NCI-H2171 (cell line): ENCODE measurements at regions not wholly inside any gene's neighbourhood (a gene's known extent, or its start where the extent isn't known, plus 50 kb on each side); places are given as distances from the start of the nearest gene placed in this dataset.

Experiments used
- DNase-seq: peaks from one replicate; lab custom pipeline; 2025; lab: John Stamatoyannopoulos, UW

GRCh38 chr5:54743581-54743980, 226.0 kb downstream of the SNX18 start:
- no peak for DNase-seq

DNA sequence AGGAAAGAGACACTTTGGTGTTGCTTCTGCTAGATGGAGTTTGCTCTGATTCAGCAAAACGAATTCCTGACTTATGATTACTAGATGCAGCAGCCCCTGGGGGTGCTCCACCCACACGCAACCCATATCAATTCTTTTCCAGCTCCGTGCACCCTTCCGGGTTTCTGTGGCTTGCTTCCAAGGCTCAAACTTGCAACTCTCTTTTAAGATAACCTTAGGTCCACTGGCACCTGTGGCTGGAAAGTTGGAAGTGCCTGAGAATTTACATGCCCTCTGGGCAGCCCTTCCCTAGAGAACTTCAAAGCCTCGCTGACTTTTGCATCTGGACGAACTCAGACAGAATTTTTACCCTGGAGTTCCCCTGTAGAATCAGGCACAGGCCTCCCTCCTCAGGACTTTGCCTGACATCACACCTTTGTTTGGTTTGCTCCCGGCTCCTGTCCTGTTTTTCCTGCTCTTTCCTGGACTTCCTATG, 224.9 kb downstream of the SNX18 start:
- no peak for DNase-seq

- DNase-seq: no peak
Measured at GRCh38 chr5:54741711-54742110, 224.2 kb downstream of the SNX18 start.

- DNase-seq: no peak
Measured at GRCh38 chr5:54740141-54740540, 222.6 kb downstream of the SNX18 start.

DNA sequence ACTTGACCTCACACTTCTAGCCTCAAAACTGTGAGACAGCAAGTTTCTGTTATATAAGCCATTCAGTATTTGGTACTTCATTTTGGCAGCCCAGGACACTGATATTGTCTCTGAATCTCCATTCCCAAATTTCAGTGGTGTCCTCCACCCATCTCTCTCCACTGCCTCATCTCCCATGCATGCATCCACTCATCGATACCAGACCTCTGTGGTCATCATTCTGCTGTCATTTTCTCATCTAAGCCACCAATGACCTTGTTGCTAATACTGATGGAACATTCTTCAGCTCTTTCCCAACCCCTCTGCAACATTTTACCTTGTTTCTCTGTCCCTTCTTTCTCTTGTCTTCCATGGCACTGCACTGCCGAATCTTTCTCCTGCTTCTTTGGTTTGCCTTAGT, 221.8 kb downstream of the SNX18 start:
- DNase-seq: no peak

GRCh38 chr5:54738973-54739367, 221.4 kb downstream of the SNX18 start:
- no peak for DNase-seq

DNA sequence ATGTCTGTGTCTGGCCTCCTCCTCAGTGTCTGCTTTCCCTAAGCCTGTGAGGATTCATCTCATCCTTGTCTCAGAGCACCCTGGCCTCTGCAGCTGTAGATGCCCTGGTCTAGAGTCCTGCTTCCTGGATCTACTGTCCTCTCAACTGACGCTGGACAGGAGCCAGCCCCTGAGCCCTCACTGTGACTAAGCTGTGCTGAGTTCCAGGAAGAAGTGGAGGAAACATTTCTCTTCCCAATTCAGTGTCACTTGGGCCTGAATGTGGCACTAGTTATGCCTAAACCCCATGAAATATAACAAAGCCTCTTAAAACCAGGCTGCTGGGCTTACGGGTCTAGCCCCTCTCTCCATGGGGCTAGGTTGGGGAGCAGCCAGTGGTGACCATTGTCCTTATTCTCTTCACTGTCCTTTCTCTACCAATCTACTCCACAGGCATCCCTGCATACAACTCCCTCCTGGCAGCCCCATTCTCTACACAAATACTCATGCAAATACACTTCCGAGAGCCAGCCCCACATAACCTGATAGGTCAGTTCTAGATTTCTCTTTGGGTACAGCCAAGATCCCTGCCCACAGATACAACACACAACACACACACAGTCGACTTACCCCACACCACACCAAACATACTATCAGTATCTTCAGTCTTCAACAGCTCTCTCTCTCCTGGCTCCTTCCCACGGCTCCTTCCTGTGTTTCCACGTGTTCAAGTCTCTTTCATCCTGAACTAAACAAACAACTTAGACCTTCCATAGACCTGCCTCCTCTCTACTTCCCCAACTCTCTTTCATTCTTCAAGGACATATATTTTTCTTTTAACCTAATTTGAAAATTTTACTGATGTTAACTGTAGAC, 220.8 kb downstream of the SNX18 start:
- DNase-seq: no peak

- no peak for DNase-seq
Measured at GRCh38 chr5:54736003-54736797, 218.6 kb downstream of the SNX18 start.

DNA sequence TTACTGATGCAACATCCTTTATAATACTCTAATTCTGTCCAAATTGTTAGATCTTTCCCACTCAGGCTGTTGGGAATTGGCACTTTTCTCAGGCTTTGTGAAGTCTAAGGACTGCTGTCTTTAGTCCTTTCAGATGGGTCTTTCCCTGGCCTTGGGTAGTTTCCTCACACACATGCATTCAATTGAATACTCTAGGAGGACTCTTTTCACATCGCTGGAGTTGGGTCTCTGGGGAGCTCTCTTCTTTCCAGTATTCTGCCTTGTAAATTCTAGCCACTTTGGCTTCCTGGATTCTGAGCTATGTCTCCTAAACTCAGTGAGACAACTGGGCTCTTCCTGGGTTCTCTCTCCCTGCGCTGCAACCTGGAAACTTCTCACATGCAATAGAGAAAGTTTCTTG, 215.5 kb downstream of the SNX18 start:
- no peak for DNase-seq

- no peak for DNase-seq
Measured at GRCh38 chr5:54732108-54732507, 214.5 kb downstream of the SNX18 start.

GRCh38 chr5:54728588-54728915, 211.0 kb downstream of the SNX18 start:
- no peak for DNase-seq

- no peak for DNase-seq
Measured at GRCh38 chr5:54727874-54728587, 210.5 kb downstream of the SNX18 start.

DNA sequence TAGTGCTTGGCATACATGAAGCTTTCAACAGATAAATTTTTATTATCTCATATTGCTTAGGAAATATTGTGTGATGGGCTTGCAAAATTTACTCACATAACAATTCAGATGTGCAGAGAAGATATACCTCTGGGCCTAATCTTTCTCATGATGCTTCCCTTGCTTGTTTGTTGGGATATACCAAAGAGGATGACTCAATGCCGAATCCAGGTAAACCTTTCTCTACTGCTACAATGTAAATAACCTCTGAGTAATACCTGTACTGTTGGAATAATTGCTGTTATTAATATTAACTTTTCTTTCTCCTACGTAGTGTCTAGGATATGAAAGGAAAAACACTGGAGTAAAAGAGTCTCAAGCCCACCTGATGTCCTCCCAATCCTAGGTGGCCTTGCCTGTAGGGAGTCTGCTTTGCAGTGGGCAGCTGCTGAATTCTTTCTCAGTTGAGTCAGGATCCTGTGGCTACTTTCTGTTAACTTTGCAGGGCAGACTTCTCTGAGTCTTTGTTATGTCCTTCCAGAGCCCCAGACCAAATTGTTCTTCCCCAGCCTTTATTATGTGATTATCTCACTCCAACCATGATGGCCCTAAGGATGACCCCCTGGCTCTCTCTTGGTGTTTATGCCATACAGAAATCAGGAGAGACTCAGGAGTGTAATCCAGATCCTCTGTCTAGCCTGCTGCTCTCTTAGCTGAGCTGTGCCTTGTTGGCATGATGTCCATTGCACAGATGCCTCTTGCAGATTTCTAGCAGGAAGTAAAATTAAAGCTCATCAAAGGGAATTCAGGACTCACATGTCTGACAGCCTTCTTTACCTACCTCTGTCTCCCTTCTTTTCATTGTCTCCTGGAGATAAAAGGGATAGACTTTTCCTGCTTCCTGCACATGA, 208.1 kb downstream of the SNX18 start:
- no peak for DNase-seq

- no peak for DNase-seq
Measured at GRCh38 chr5:54722846-54723433, 205.4 kb downstream of the SNX18 start.

- no peak for DNase-seq
Measured at GRCh38 chr5:54721951-54722654, 204.5 kb downstream of the SNX18 start.

DNA sequence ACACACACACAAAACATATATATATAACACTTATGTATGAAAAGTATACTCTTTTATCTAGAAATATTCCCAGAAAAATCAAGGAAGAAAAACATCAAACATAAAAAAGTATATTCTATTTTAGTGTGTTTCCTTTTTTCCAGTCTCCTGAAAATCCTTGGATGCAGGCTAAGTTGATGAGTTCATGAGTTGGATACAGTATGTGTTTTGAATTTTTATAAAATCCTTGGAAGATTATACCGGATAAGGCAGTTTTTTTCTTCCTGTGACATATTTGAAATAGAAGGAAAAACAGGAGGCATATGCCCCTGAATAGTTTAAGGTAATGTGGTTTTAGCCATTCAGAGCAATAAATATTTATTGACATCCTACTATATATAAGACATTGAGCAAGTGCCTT, 203.6 kb downstream of the SNX18 start:
- no peak for DNase-seq

GRCh38 chr5:54720341-54720740, 202.8 kb downstream of the SNX18 start:
- DNase-seq: no peak

DNA sequence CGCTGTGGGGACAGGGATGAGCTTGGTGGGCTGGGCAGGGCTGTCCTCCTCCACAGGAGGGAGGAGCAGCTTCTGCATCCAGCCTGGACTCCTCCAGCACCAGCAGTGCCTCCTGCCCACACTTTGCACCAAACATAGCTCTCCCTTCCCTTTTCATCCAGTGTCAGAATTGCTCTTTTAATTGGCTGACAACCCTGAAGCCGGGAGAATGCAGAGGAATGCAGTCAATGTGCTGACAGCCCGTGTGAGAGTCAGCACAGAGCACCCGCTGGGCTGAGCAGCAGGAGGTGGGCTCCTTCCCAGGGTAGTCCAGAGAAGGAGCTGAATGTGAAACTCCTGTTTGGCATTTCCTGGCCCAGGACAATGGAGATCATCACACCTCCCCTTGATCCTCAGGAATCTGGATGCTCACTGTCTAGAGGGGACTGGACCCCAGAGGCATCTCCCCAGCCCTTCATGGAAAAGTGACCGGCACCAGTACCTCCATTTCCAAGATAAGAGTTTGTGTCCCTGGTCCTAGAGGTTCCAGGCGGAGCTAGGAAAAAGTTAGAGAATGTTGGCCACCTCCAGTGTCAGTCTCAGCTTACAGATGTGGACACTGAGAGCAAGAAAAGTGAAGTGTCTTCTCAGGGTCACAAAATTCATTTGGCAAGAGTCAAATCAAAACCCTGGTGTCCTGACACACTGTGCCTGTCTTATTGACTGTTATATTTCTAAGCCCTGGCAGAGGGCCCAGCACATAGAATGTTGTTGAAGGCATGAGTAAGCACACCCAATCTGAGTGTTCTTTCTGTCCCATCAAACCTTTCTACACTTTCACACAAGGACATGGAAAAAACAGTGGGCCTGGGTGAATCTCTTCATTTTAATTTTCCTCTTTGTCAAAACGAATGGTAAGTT, 202.1 kb downstream of the SNX18 start:
- DNase-seq: no peak

- DNase-seq: peak; percentile 41
Measured at GRCh38 chr5:54718656-54719055, 201.1 kb downstream of the SNX18 start.

- no peak for DNase-seq
Measured at GRCh38 chr5:54717870-54718269, 200.3 kb downstream of the SNX18 start.
